ENCODE measurements at regions not wholly inside any gene's neighbourhood (a gene's known extent, or its start where the extent isn't known, plus 50 kb on each side); places are given as distances from the start of the nearest gene placed in this dataset.
A peak's percentile ranks its signal among the peaks of the same experiment; 100 is the strongest.
"Not testable (repeated sequence)": the region's sequence is repeated elsewhere in the genome, so short reads cannot be mapped to it uniquely, and the experiment has no call there.

- no peak for TF ChIP-seq ZBTB33 (IDR thresholded peaks at IDR 0.05; ENCODE audit: extremely low read depth, insufficient replicate concordance, low read length)
Observed at GRCh38 chr1:184832517-184832916, 77.9 kb upstream of the EDEM3 start (continued).

- intact Hi-C loops (cut with micrococcal nuclease); H3K4me3 ChIP-seq (replicated peaks in 1 of 2; ENCODE audit: low read depth in 1 of 2, low read length in 2 of 2); H3K79me2 ChIP-seq (ENCODE audit: insufficient read depth, low read length); CTCF ChIA-PET; BruUV-seq (replicated peaks); POLR2A ChIA-PET; H3K27ac ChIP-seq (ENCODE audit: low read depth, low read length); H2AFZ ChIP-seq (ENCODE audit: low read depth, low read length, poor library complexity, severe bottlenecking); H3K36me3 ChIP-seq (ENCODE audit: control insufficient read depth in 1 of 2, insufficient read depth in 2 of 2, low read length in 2 of 2); H3K27me3 ChIP-seq (ENCODE audit: insufficient read depth, low read length); H3K4me2 ChIP-seq (ENCODE audit: low read length); ATAC-seq; H3K9me3 ChIP-seq (ENCODE audit: control insufficient read depth in 1 of 2, insufficient read depth in 1 of 2, low read depth in 1 of 2, low read length in 2 of 2); H3K9me2 ChIP-seq (ENCODE audit: insufficient read depth); RAD21 ChIA-PET (ENCODE audit: low non-redundant PET in 1 of 2, low total read pairs in 2 of 2, uncharacterized antibody in 2 of 2, unreplicated experiment in 2 of 2); DNase-seq (ENCODE audit: low read depth, low spot score); H4K20me1 ChIP-seq (ENCODE audit: insufficient read depth); H3K9ac ChIP-seq (ENCODE audit: low read length): not testable (repeated sequence)
- H3K4me1 ChIP-seq (ENCODE audit: control insufficient read depth in 1 of 2, insufficient read depth in 2 of 2, low read length in 2 of 2) = peaks cover 11% of the 10 kb centered on the region in 2 experiments
Observed at GRCh38 chr1:184829496-184829895, 74.8 kb upstream of the EDEM3 start.

GRCh38 chr1:184828369-184828717 lies 73.7 kb upstream of the EDEM3 start:
- BruUV-seq (replicated peaks) = no TSS peak
- POLR2A ChIA-PET = no interaction called here

More at GRCh38 chr1:184828369-184828717, 73.7 kb upstream of the EDEM3 start:
- ATAC-seq = 0 out of 2 replicates have a peak, but pooled peaks have one; percentile 25
- no peak for TF ChIP-seq RAD21 (IDR thresholded peaks at IDR 0.05; ENCODE audit: low read depth)
- no peak for TF ChIP-seq EZH2phosphoT487 (IDR thresholded peaks at IDR 0.05; ENCODE audit: borderline replicate concordance)
- TF ChIP-seq EGR1 (IDR thresholded peaks at IDR 0.05; ENCODE audit: low read depth) = no peak
- TF ChIP-seq ZFX (IDR thresholded peaks at IDR 0.05) = no peak
- TF ChIP-seq ATF3 (IDR thresholded peaks at IDR 0.05) = no peak
- no peak for TF ChIP-seq SIN3A (IDR thresholded peaks at IDR 0.05; ENCODE audit: low read depth)
- TF ChIP-seq JUND (IDR thresholded peaks at IDR 0.05) = no peak
- no peak for TF ChIP-seq SP1 (IDR thresholded peaks at IDR 0.05; ENCODE audit: low read depth)
- TF ChIP-seq YY1 (IDR thresholded peaks at IDR 0.05; ENCODE audit: extremely low read depth, insufficient replicate concordance, low read depth, low read length) = no peak
- TF ChIP-seq MAX (IDR thresholded peaks at IDR 0.05) = no peak
- no peak for TF ChIP-seq POLR2A (IDR thresholded peaks at IDR 0.05; ENCODE audit: borderline replicate concordance, extremely low read depth, insufficient read depth, insufficient read length)
- no peak for TF ChIP-seq SRF (IDR thresholded peaks at IDR 0.05; ENCODE audit: low read depth)
- Histone ChIP-seq H3K36me3 (ENCODE audit: control insufficient read depth in 1 of 2, insufficient read depth in 2 of 2, low read length in 2 of 2) (no peaks in the 10 kb centered on the region), H2AFZ (ENCODE audit: low read depth, low read length, poor library complexity, severe bottlenecking) (no peak overlapping the region), H3K4me3 (replicated peaks in 1 of 2; ENCODE audit: low read depth in 1 of 2, low read length in 2 of 2) (no peak overlapping the region), H3K27me3 (ENCODE audit: insufficient read depth, low read length) (no peaks in the 10 kb centered on the region), H3K4me1 (ENCODE audit: control insufficient read depth in 1 of 2, insufficient read depth in 2 of 2, low read length in 2 of 2) (peaks cover 11% of the 10 kb centered on the region in 2 experiments), H3K9ac (ENCODE audit: low read length) (no peak overlapping the region), H3K9me2 (ENCODE audit: insufficient read depth) (no peaks in the 10 kb centered on the region), H3K27ac (ENCODE audit: low read depth, low read length) (no peak overlapping the region), H3K9me3 (ENCODE audit: control insufficient read depth in 1 of 2, insufficient read depth in 1 of 2, low read depth in 1 of 2, low read length in 2 of 2) (no peaks in the 10 kb centered on the region), H3K79me2 (ENCODE audit: insufficient read depth, low read length) (no peaks in the 10 kb centered on the region), H3K4me2 (ENCODE audit: low read length) (peak overlapping the region; percentile 31), H4K20me1 (ENCODE audit: insufficient read depth) (no peaks in the 10 kb centered on the region)
- intact Hi-C loops (cut with micrococcal nuclease) = no loop called here
- ChIA-PET RAD21 (ENCODE audit: low non-redundant PET in 1 of 2, low total read pairs in 2 of 2, uncharacterized antibody in 2 of 2, unreplicated experiment in 2 of 2) (no interaction called here), CTCF (no interaction called here)
- DNase-seq (ENCODE audit: low read depth, low spot score) = no peak
